PC-3 (cell line): ENCODE measurements at regions not wholly inside any gene's neighbourhood (a gene's known extent, or its start where the extent isn't known, plus 50 kb on each side); places are given as distances from the start of the nearest gene placed in this dataset.

Source experiments
- CTCF ChIP-seq: fragments of 300-600 bp; sonication (generic); conservative IDR thresholded peaks from 2 replicates; pipeline ENCODE4 v1.5.1; 2017; ENCODE audit warnings: antibody characterized with exemption, low read depth, mild to moderate bottlenecking, low read length
- EZH2 ChIP-seq: fragments of 300-600 bp; sonication (generic); IDR thresholded peaks from one replicate; pipeline ENCODE4 v1.6.1; 2017; ENCODE audit warnings: antibody characterized with exemption, mild to moderate bottlenecking, low read length; ENCODE audit not compliant: unreplicated experiment
- EZH2phosphoT487 ChIP-seq: fragments of 300-600 bp; sonication (generic); IDR thresholded peaks from 2 replicates; pipeline ENCODE4 v1.6.1; 2018; ENCODE audit warnings: mild to moderate bottlenecking, antibody characterized with exemption, low read length, borderline replicate concordance

GRCh38 chr3:20321391-20322047 is 135.5 kb upstream of the SGO1 start:
- TF ChIP-seq CTCF (no peak), EZH2 (no peak), EZH2phosphoT487 (no peak)
